ENCODE measurements at regions not wholly inside any gene's neighbourhood (a gene's known extent, or its start where the extent isn't known, plus 50 kb on each side); places are given as distances from the start of the nearest gene placed in this dataset.
"Not testable (repeated sequence)": the region's sequence is repeated elsewhere in the genome, so short reads cannot be mapped to it uniquely, and the experiment has no call there.

GRCh38 chr2:217351378-217351777, 491.5 kb upstream of the TNP1 start:
- no peak for DNase-seq (ENCODE audit: low read depth)
- TF ChIP-seq CTCF (conservative IDR thresholded peaks at IDR 0.05; ENCODE audit: low read depth, low read length), result no peak
- no peak overlapping the region for H3K4me3 ChIP-seq (ENCODE audit: low read length)

GRCh38 chr2:217349251-217349650, 489.4 kb upstream of the TNP1 start:
- H3K4me3 ChIP-seq (ENCODE audit: low read length), result no peak overlapping the region
- no peak for TF ChIP-seq CTCF (conservative IDR thresholded peaks at IDR 0.05; ENCODE audit: low read depth, low read length)
- no peak for DNase-seq (ENCODE audit: low read depth)

GRCh38 chr2:217347630-217348029, 487.8 kb upstream of the TNP1 start:
- H3K4me3 ChIP-seq (ENCODE audit: low read length); DNase-seq (ENCODE audit: low read depth): not testable (repeated sequence)

GRCh38 chr2:217346043-217346442, 486.2 kb upstream of the TNP1 start:
- not testable (repeated sequence) for DNase-seq (ENCODE audit: low read depth); H3K4me3 ChIP-seq (ENCODE audit: low read length)

- DNase-seq (ENCODE audit: low read depth), result no peak
- TF ChIP-seq CTCF (conservative IDR thresholded peaks at IDR 0.05; ENCODE audit: low read depth, low read length), result no peak
- H3K4me3 ChIP-seq (ENCODE audit: low read length), result no peak overlapping the region
Measured at GRCh38 chr2:217340899-217341298, 481.0 kb upstream of the TNP1 start.

- DNase-seq (ENCODE audit: low read depth), result no peak
- TF ChIP-seq CTCF (conservative IDR thresholded peaks at IDR 0.05; ENCODE audit: low read depth, low read length), result no peak
Measured at GRCh38 chr2:217340176-217340575, 480.3 kb upstream of the TNP1 start.

DNA sequence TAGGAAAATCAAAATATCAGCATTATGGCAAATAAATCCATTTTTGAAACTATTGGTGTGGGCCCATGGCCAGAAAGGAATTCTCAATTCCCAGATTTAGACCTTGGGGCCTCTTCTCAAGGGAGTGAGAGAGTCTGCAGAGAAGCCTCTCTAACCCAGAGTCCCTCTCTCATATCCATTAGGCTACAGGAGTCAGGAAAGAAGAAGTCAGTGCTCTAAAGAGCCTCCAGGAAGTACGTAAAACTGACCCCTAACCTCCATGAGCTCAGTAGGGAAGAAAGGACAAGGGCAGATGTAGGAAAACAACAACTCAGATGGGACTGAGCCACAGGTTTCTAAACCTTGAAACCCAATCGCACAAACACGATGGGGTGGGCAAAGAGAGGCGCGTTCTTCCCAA, 479.9 kb upstream of the TNP1 start:
- TF ChIP-seq CTCF (conservative IDR thresholded peaks at IDR 0.05; ENCODE audit: low read depth, low read length), result no peak
- DNase-seq (ENCODE audit: low read depth), result no peak
- H3K4me3 ChIP-seq (ENCODE audit: low read length), result no peak overlapping the region

More at GRCh38 chr2:217340176-217340575, 480.3 kb upstream of the TNP1 start:
- no peak overlapping the region for H3K4me3 ChIP-seq (ENCODE audit: low read length)

GRCh38 chr2:217338306-217338916, 478.5 kb upstream of the TNP1 start:
- DNase-seq (ENCODE audit: low read depth), result no peak
- TF ChIP-seq CTCF (conservative IDR thresholded peaks at IDR 0.05; ENCODE audit: low read depth, low read length), result no peak
- H3K4me3 ChIP-seq (ENCODE audit: low read length), result no peak overlapping the region

All from retinal pigment epithelial cell (primary cell).